Activated CD8-positive, alpha-beta T cell treated with anti-CD3 and anti-CD28 coated beads for 36 hours (primary cell): ENCODE measurements at regions not wholly inside any gene's neighbourhood (a gene's known extent, or its start where the extent isn't known, plus 50 kb on each side); places are given as distances from the start of the nearest gene placed in this dataset.

Experiments used
- ATAC-seq: fragments of 200-7000 bp; cut with Tn5 transposase; one replicate; pipeline ENCODE4 v1.10.0; 2021; ENCODE audit warnings: mild to moderate bottlenecking, moderate library complexity
- CTCF ChIA-PET: fragments of 350-600 bp; sonication (Branson Sonifier 250); formaldehyde crosslinking; loops from one replicate; lab custom pipeline; 2021; ENCODE audit warnings: antibody characterized with exemption; lab: Charles Lee
- POLR2A ChIA-PET: fragments of 350-600 bp; sonication (Branson Sonifier 250); formaldehyde crosslinking; loops from one replicate; lab custom pipeline; 2021; ENCODE audit warnings: antibody characterized with exemption; lab: Charles Lee
- DNase-seq: peaks from one replicate; pipeline ENCODE4 v3.0.0-alpha.2; 2020
- H3K27ac Mint-ChIP-seq: one replicate; pipeline ENCODE4 v1.8.0; 2021; ENCODE audit warnings: mild to moderate bottlenecking, mixed read lengths
- H3K27me3 Mint-ChIP-seq: one replicate; pipeline ENCODE4 v1.8.0; 2021; ENCODE audit warnings: mixed read lengths
- H3K36me3 Mint-ChIP-seq: one replicate; pipeline ENCODE4 v1.8.0; 2021; ENCODE audit warnings: low read depth, mixed read lengths
- H3K4me1 Mint-ChIP-seq: one replicate; pipeline ENCODE4 v1.8.0; 2021; ENCODE audit warnings: low read depth, mixed read lengths
- H3K4me3 Mint-ChIP-seq: one replicate; pipeline ENCODE4 v1.8.0; 2021; ENCODE audit warnings: mild to moderate bottlenecking, moderate library complexity, mixed read lengths
- H3K9me3 Mint-ChIP-seq: one replicate; pipeline ENCODE4 v1.8.0; 2021; ENCODE audit warnings: mixed read lengths
- intact Hi-C: fragments of 100-400 bp; cut with micrococcal nuclease; formaldehyde crosslinking; loops from one replicate; pipeline ENCODE4 v1.10.0; 2022
- TF ChIP-seq, protein P1 (sequence below): fragments of 200-600 bp; IDR thresholded peaks from one replicate; pipeline ENCODE4 v1.8.0; 2022; ENCODE audit warnings: antibody characterized with exemption, mild to moderate bottlenecking

DNA sequence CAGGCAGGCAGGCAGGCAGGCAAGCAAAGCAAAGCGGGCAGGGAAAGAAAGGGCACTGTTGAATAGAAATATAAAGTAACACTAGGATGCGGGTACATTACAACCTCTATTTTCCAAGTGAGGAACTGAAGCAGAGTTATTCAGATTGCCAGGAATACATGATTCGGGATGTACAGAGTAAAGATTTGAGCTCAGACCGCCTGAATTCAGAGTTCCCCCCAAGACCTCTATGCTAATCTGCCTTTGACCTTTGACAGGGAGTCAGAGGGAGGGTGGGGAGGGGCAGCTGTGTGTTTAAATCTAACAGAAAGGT, 271.9 kb upstream of the SMIM31 start:
- POLR2A ChIA-PET, result no interaction called here
- intact Hi-C loops, result no loop called here
- TF ChIP-seq, protein P1, sequence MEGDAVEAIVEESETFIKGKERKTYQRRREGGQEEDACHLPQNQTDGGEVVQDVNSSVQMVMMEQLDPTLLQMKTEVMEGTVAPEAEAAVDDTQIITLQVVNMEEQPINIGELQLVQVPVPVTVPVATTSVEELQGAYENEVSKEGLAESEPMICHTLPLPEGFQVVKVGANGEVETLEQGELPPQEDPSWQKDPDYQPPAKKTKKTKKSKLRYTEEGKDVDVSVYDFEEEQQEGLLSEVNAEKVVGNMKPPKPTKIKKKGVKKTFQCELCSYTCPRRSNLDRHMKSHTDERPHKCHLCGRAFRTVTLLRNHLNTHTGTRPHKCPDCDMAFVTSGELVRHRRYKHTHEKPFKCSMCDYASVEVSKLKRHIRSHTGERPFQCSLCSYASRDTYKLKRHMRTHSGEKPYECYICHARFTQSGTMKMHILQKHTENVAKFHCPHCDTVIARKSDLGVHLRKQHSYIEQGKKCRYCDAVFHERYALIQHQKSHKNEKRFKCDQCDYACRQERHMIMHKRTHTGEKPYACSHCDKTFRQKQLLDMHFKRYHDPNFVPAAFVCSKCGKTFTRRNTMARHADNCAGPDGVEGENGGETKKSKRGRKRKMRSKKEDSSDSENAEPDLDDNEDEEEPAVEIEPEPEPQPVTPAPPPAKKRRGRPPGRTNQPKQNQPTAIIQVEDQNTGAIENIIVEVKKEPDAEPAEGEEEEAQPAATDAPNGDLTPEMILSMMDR, result no peak
- no peaks in the 10 kb centered on the region for H3K27me3 Mint-ChIP-seq
- no peaks in the 10 kb centered on the region for H3K36me3 Mint-ChIP-seq
- DNase-seq (no peak), ATAC-seq (no peak)
- no peak overlapping the region for H3K27ac Mint-ChIP-seq
- no peak overlapping the region for H3K4me3 Mint-ChIP-seq
- CTCF ChIA-PET, result no interaction called here
- H3K9me3 Mint-ChIP-seq, result no peaks in the 10 kb centered on the region
- no peaks in the 10 kb centered on the region for H3K4me1 Mint-ChIP-seq

DNA sequence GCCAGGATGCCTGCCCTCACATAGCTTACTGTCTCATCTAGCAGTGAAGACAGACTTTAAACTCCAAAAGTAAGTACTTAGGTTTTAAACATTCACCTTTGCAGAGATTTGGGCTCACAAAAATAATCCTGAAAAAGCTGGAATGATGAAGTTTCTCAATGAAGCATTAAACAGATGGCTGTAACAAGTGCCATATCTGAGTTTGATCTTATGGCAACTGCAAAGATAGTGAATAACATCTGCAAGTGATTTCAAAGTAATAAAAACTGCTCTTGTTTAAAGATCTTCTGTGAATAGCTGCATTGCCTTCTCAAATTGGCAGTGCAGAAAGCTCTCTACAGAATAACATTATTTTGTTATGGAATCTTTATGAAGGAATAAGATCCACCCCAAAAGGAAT, 271.2 kb upstream of the SMIM31 start:
- ATAC-seq (no peak), DNase-seq (no peak)
- no peaks in the 10 kb centered on the region for H3K4me1 Mint-ChIP-seq
- POLR2A ChIA-PET, result no interaction called here
- TF ChIP-seq, protein P1, result no peak
- CTCF ChIA-PET, result no interaction called here
- intact Hi-C loops, result no loop called here
- H3K4me3 Mint-ChIP-seq, result no peak overlapping the region
- H3K27me3 Mint-ChIP-seq, result no peaks in the 10 kb centered on the region
- H3K36me3 Mint-ChIP-seq, result no peaks in the 10 kb centered on the region
- H3K9me3 Mint-ChIP-seq, result no peaks in the 10 kb centered on the region
- H3K27ac Mint-ChIP-seq, result no peak overlapping the region

DNA sequence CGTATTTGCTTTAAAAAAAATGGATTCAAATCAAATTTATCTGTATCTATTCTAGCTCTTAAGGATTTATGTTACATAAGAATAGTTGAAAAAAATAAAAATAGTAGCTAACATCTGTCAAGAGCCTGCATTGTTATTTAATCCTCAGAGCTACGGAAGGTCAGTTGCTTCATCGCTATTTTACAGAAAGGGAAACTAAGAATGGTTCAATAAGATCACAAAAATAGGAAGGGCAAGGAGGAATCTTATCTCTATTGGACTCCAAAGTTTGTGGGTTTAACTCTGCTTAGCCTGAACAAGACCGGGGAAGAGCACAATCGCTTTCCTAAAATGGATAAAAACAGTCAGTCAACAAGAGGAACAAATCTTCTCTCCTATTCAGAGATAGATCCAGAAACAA, 270.2 kb upstream of the SMIM31 start:
- no peak for DNase-seq
- ATAC-seq, result no peak
- no peak overlapping the region for H3K4me3 Mint-ChIP-seq
- H3K27ac Mint-ChIP-seq, result no peak overlapping the region
- TF ChIP-seq, protein P1, result no peak
- no peaks in the 10 kb centered on the region for H3K9me3 Mint-ChIP-seq
- CTCF ChIA-PET, result no interaction called here
- POLR2A ChIA-PET, result no interaction called here
- no peaks in the 10 kb centered on the region for H3K27me3 Mint-ChIP-seq
- intact Hi-C loops, result no loop called here
- H3K36me3 Mint-ChIP-seq, result no peaks in the 10 kb centered on the region
- no peaks in the 10 kb centered on the region for H3K4me1 Mint-ChIP-seq

DNA sequence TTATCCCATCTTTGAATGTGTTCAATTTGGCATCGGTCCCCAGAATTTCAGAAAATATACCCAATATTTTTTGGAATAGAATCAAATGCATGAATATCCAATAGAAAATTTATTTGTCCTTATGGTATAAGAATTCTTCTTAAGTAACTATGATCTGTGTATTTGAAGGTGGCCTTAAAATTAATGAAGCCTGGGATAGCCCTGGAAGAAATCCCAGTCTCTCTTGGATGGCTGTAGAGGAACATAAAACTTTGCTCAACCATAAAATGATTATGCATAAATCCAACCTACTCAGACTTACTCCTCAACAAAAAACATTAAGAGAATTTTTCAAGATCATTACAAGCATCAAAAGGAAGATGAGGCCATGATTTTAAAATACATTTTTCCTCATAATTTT, 269.4 kb upstream of the SMIM31 start:
- H3K36me3 Mint-ChIP-seq, result no peaks in the 10 kb centered on the region
- TF ChIP-seq, protein P1, result no peak
- ChIA-PET POLR2A (interaction anchor here (0.6 kb wide), 1 partner anchor 804 kb away, joined by 4 read pairs; no protein-coding TSS in a partner anchor), CTCF (no interaction called here)
- H3K4me3 Mint-ChIP-seq, result no peak overlapping the region
- H3K4me1 Mint-ChIP-seq, result no peaks in the 10 kb centered on the region
- DNase-seq, result no peak
- no peak for ATAC-seq
- intact Hi-C loops, result no loop called here
- H3K27me3 Mint-ChIP-seq, result no peaks in the 10 kb centered on the region
- no peak overlapping the region for H3K27ac Mint-ChIP-seq
- no peaks in the 10 kb centered on the region for H3K9me3 Mint-ChIP-seq

DNA sequence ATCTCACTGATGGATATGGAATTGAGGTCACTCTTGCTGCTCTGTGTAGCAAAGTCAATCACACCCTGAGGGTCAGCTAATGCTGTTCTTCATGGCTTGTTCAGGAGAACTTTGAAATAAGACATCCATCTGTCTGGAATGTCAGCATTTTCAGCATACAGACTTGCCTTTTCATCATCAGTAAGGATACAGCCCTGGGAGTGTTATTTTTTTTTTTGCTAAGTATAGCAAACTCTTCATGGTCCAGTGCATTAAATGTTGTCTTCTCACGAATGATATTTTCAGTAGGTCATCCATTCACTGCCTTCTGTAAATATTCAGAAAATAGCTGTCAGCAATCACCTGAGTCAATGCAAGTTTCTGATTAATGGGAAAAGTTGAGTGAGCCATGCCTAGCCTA, 268.8 kb upstream of the SMIM31 start:
- no peaks in the 10 kb centered on the region for H3K36me3 Mint-ChIP-seq
- CTCF ChIA-PET, result no interaction called here
- ATAC-seq (no peak), DNase-seq (no peak)
- H3K4me1 Mint-ChIP-seq, result no peaks in the 10 kb centered on the region
- intact Hi-C loops, result no loop called here
- TF ChIP-seq, protein P1, result no peak
- no peaks in the 10 kb centered on the region for H3K27me3 Mint-ChIP-seq
- H3K9me3 Mint-ChIP-seq, result no peaks in the 10 kb centered on the region
- H3K27ac Mint-ChIP-seq, result no peak overlapping the region
- H3K4me3 Mint-ChIP-seq, result no peak overlapping the region
- POLR2A ChIA-PET, result no interaction called here
